GM23248 (cell line): ENCODE measurements at regions not wholly inside any gene's neighbourhood (a gene's known extent, or its start where the extent isn't known, plus 50 kb on each side); places are given as distances from the start of the nearest gene placed in this dataset.

Source experiments
- DNase-seq: peaks from one replicate; pipeline ENCODE4 v3.0.0-alpha.2; 2015
- H2AFZ ChIP-seq: fragments of 200-600 bp; sonication (generic); 2 replicates; pipeline ENCODE4 v1.6.1; 2016; ENCODE audit warnings: antibody characterized with exemption
- H3F3A ChIP-seq: fragments of 200-600 bp; sonication (generic); 2 replicates; pipeline ENCODE4 v1.6.1; 2016; ENCODE audit warnings: mild to moderate bottlenecking, antibody characterized with exemption, mixed run types; ENCODE audit not compliant: insufficient read depth
- H3K27ac ChIP-seq: fragments of 200-600 bp; sonication (generic); 2 replicates; pipeline ENCODE4 v1.5.1; 2016; ENCODE audit warnings: mild to moderate bottlenecking
- H3K27me3 ChIP-seq: fragments of 200-600 bp; sonication (generic); replicated peaks from 2 replicates; pipeline ENCODE4 v1.6.1; 2016; ENCODE audit warnings: mild to moderate bottlenecking; ENCODE audit not compliant: insufficient read depth
- H3K36me3 ChIP-seq: fragments of 200-600 bp; sonication (generic); 2 replicates; pipeline ENCODE4 v1.6.1; 2016; ENCODE audit warnings: low read depth, mild to moderate bottlenecking
- H3K4me1 ChIP-seq: fragments of 200-600 bp; sonication (generic); 2 replicates; pipeline ENCODE4 v1.6.1; 2016; ENCODE audit warnings: mild to moderate bottlenecking; ENCODE audit not compliant: insufficient read depth
- H3K4me2 ChIP-seq: fragments of 200-600 bp; sonication (generic); one replicate; pipeline ENCODE4 v1.6.1; 2016; ENCODE audit warnings: mild to moderate bottlenecking; ENCODE audit not compliant: unreplicated experiment
- H3K4me3 ChIP-seq: fragments of 200-600 bp; sonication (generic); 2 replicates; pipeline ENCODE4 v1.5.1; 2016; ENCODE audit warnings: mild to moderate bottlenecking
- H3K79me2 ChIP-seq: fragments of 200-600 bp; sonication (generic); 2 replicates; pipeline ENCODE4 v1.6.1; 2016; ENCODE audit warnings: mild to moderate bottlenecking; ENCODE audit not compliant: insufficient read depth
- H3K9ac ChIP-seq: fragments of 200-600 bp; sonication (generic); 2 replicates; pipeline ENCODE4 v1.6.1; 2016; ENCODE audit warnings: mild to moderate bottlenecking
- H3K9me2 ChIP-seq: fragments of 200-600 bp; sonication (generic); 2 replicates; pipeline ENCODE4 v1.6.1; 2016; ENCODE audit warnings: mixed run types, mild to moderate bottlenecking, moderate library complexity; ENCODE audit not compliant: insufficient read depth
- H3K9me3 ChIP-seq: fragments of 200-600 bp; sonication (generic); one replicate; pipeline ENCODE4 v1.6.1; 2017; ENCODE audit warnings: low read depth
- H4K20me1 ChIP-seq: fragments of 200-600 bp; sonication (generic); 2 replicates; pipeline ENCODE4 v1.6.0; 2016; ENCODE audit not compliant: insufficient read depth
- EZH2 ChIP-seq: fragments of 200-600 bp; sonication (generic); IDR thresholded peaks from 2 replicates; pipeline ENCODE4 v1.6.1; 2018; ENCODE audit warnings: antibody characterized with exemption, mild to moderate bottlenecking; ENCODE audit not compliant: insufficient read depth, poor library complexity, severe bottlenecking
- EZH2phosphoT487 ChIP-seq: fragments of 200-600 bp; sonication (generic); IDR thresholded peaks from 2 replicates; pipeline ENCODE4 v1.6.1; 2018; ENCODE audit warnings: antibody characterized with exemption, moderate library complexity, mild to moderate bottlenecking, low read depth; ENCODE audit not compliant: insufficient read depth
- WGBS, 2 experiments: methylation state at CpG; one replicate each; pipeline ENCODE4 v1.1.6; 2015 to 2017; ENCODE audit warnings: low lambda C conversion rate in 2 of 2, low coverage in 1 of 2; ENCODE audit errors: missing lambda C conversion rate in 2 of 2; 5-methylcytosine and 5-hydroxymethylcytosine counted together
- in situ Hi-C: fragments of 300-500 bp; cut with MboI; formaldehyde crosslinking; loops from 2 replicates; pipeline ENCODE4 v1.15.0; 2020

GRCh38 chr9:81242866-81243265 lies 446.5 kb downstream of the TLE1 start:
- in situ Hi-C loops, result no loop called here
- no peaks in the 10 kb centered on the region for H3K4me1 ChIP-seq
- H3K9me2 ChIP-seq, result no peaks in the 10 kb centered on the region
- H2AFZ ChIP-seq, result no peak overlapping the region
- H3F3A ChIP-seq, result no peaks in the 10 kb centered on the region
- no peak for DNase-seq
- H3K27me3 ChIP-seq, result no peaks in the 10 kb centered on the region
- 30 to 31% methylated on average over 1 of the region's 1 CpG for WGBS, 2 experiments
- H3K36me3 ChIP-seq, result no peaks in the 10 kb centered on the region
- no peaks in the 10 kb centered on the region for H3K79me2 ChIP-seq
- TF ChIP-seq EZH2, result no peak
- TF ChIP-seq EZH2phosphoT487, result no peak
- no peak overlapping the region for H3K4me2 ChIP-seq
- H3K9ac ChIP-seq, result no peak overlapping the region
- no peak overlapping the region for H3K27ac ChIP-seq
- H3K4me3 ChIP-seq, result no peak overlapping the region
- H3K9me3 ChIP-seq, result no peaks in the 10 kb centered on the region
- H4K20me1 ChIP-seq, result no peaks in the 10 kb centered on the region

- H3K27ac ChIP-seq, result no peak overlapping the region
- no peak for DNase-seq
- H3K79me2 ChIP-seq, result no peaks in the 10 kb centered on the region
- H3K27me3 ChIP-seq, result no peaks in the 10 kb centered on the region
- no peaks in the 10 kb centered on the region for H3K36me3 ChIP-seq
- no peak overlapping the region for H3K4me2 ChIP-seq
- in situ Hi-C loops, result no loop called here
- no peaks in the 10 kb centered on the region for H3K9me2 ChIP-seq
- H2AFZ ChIP-seq, result no peak overlapping the region
- no peak overlapping the region for H3K4me3 ChIP-seq
- no peak overlapping the region for H3K9ac ChIP-seq
- no peaks in the 10 kb centered on the region for H4K20me1 ChIP-seq
- no peak for TF ChIP-seq EZH2phosphoT487
- no peak for TF ChIP-seq EZH2
- H3K4me1 ChIP-seq, result no peaks in the 10 kb centered on the region
- H3K9me3 ChIP-seq, result no peaks in the 10 kb centered on the region
- no peaks in the 10 kb centered on the region for H3F3A ChIP-seq
Observed at GRCh38 chr9:81239388-81239787, 450.0 kb downstream of the TLE1 start.

GRCh38 chr9:81237565-81238231 lies 451.6 kb downstream of the TLE1 start:
- Histone ChIP-seq H3K4me2 (no peak overlapping the region), H3K9ac (no peak overlapping the region), H3K27me3 (no peaks in the 10 kb centered on the region; the same call in 1 of the 2 replicates), H3K27ac (no peak overlapping the region), H3F3A (no peaks in the 10 kb centered on the region), H4K20me1 (no peaks in the 10 kb centered on the region), H2AFZ (no peak overlapping the region), H3K4me3 (no peak overlapping the region), H3K79me2 (no peaks in the 10 kb centered on the region), H3K4me1 (no peaks in the 10 kb centered on the region), H3K9me2 (no peaks in the 10 kb centered on the region), H3K9me3 (no peaks in the 10 kb centered on the region), H3K36me3 (no peaks in the 10 kb centered on the region)
- DNase-seq, result no peak
- WGBS, 2 experiments, result 41 to 48% methylated on average over 3 of the region's 3 CpGs
- in situ Hi-C loops, result no loop called here
- no peak for TF ChIP-seq EZH2
- TF ChIP-seq EZH2phosphoT487, result no peak

GRCh38 chr9:81234924-81235610 lies 454.3 kb downstream of the TLE1 start:
- no peaks in the 10 kb centered on the region for H3F3A ChIP-seq
- H3K9ac ChIP-seq, result no peak overlapping the region
- WGBS, 2 experiments, result 45 to 47% methylated on average over 6 of the region's 6 CpGs
- H2AFZ ChIP-seq, result no peak overlapping the region
- TF ChIP-seq EZH2phosphoT487, result no peak
- TF ChIP-seq EZH2, result no peak
- H3K9me2 ChIP-seq, result no peaks in the 10 kb centered on the region
- H3K4me1 ChIP-seq, result no peaks in the 10 kb centered on the region
- in situ Hi-C loops, result no loop called here
- no peaks in the 10 kb centered on the region for H3K9me3 ChIP-seq
- H3K27me3 ChIP-seq, result no peaks in the 10 kb centered on the region; the same call in 1 of the 2 replicates
- DNase-seq, result no peak
- no peaks in the 10 kb centered on the region for H3K36me3 ChIP-seq
- H3K79me2 ChIP-seq, result no peaks in the 10 kb centered on the region
- H4K20me1 ChIP-seq, result no peaks in the 10 kb centered on the region
- H3K4me3 ChIP-seq, result no peak overlapping the region
- H3K27ac ChIP-seq, result no peak overlapping the region
- H3K4me2 ChIP-seq, result no peak overlapping the region
